Adipose tissue (tissue), 3 donors: ENCODE measurements at regions not wholly inside any gene's neighbourhood (a gene's known extent, or its start where the extent isn't known, plus 50 kb on each side); places are given as distances from the start of the nearest gene placed in this dataset.
"Not testable (repeated sequence)": the region's sequence is repeated elsewhere in the genome, so short reads cannot be mapped to it uniquely, and the experiment has no call there.

Experiments
- H3K27ac ChIP-seq: one replicate; pipeline ENCODE4 v1.5.1; 2013; ENCODE audit warnings: low read depth, low read length
- WGBS, 3 donors: extraction: QIAGEN DNeasy Blood & Tissue Kit; methylation state at CpG; one replicate each; pipeline ENCODE4 v1.1.7; 2013; 5-methylcytosine and 5-hydroxymethylcytosine counted together
- donor health status: healthy with polysubstance abuse.
- donor health status: Bipolar disorder and iron deficiency.
- donor health status: healthy.

- H3K27ac ChIP-seq, result no peak overlapping the region
- 86 to 88% (median 86%) methylated on average over 15 to 16 of the region's 16 CpGs for WGBS, 3 donors
Observed at GRCh38 chr2:43068631-43069517, 157.5 kb downstream of the ZFP36L2 start.

- no peak overlapping the region for H3K27ac ChIP-seq
- 73 to 92% (median 86%) methylated on average over 50 to 51 of the region's 51 CpGs for WGBS, 3 donors
Observed at GRCh38 chr2:43068041-43068533, 158.3 kb downstream of the ZFP36L2 start.

- WGBS, 3 donors, result 86 to 88% (median 88%) methylated on average over 14 of the region's 14 CpGs
- H3K27ac ChIP-seq, result no peak overlapping the region
Observed at GRCh38 chr2:43067254-43068040, 159.0 kb downstream of the ZFP36L2 start.

- not testable (repeated sequence) for H3K27ac ChIP-seq
- 88 to 95% (median 92%) methylated on average over 19 to 20 of the region's 20 CpGs for WGBS, 3 donors
Observed at GRCh38 chr2:43066541-43067253, 159.7 kb downstream of the ZFP36L2 start.

- H3K27ac ChIP-seq, result no peak overlapping the region
- 89 to 91% (median 91%) methylated on average over 10 of the region's 10 CpGs for WGBS, 3 donors
Observed at GRCh38 chr2:43065871-43066270, 160.5 kb downstream of the ZFP36L2 start.

GRCh38 chr2:43065036-43065435, 161.4 kb downstream of the ZFP36L2 start:
- 95 to 99% (median 97%) methylated on average over 3 of the region's 3 CpGs for WGBS, 3 donors
- H3K27ac ChIP-seq, result no peak overlapping the region

GRCh38 chr2:43063096-43063495, 163.3 kb downstream of the ZFP36L2 start:
- WGBS, 3 donors, result 88% methylated on average over 8 of the region's 32 CpGs; no CpG with 5 or more reads in 2 of the 3 donors

GRCh38 chr2:43062058-43062457, 164.3 kb downstream of the ZFP36L2 start:
- H3K27ac ChIP-seq, result no peak overlapping the region

More at GRCh38 chr2:43063096-43063495, 163.3 kb downstream of the ZFP36L2 start:
- H3K27ac ChIP-seq, result not testable (repeated sequence)

GRCh38 chr2:43060390-43061016, 165.9 kb downstream of the ZFP36L2 start:
- H3K27ac ChIP-seq, result no peak overlapping the region
- WGBS, 3 donors, result 78 to 93% (median 93%) methylated on average over 3 of the region's 3 CpGs

- no peak overlapping the region for H3K27ac ChIP-seq
- WGBS, 3 donors, result 29 to 77% (median 31%) methylated on average over 12 of the region's 12 CpGs
Observed at GRCh38 chr2:43059183-43059897, 167.1 kb downstream of the ZFP36L2 start.

- H3K27ac ChIP-seq, result no peak overlapping the region
- WGBS, 3 donors, result 60 to 84% (median 75%) methylated on average over 3 of the region's 3 CpGs
Observed at GRCh38 chr2:43058726-43059110, 167.7 kb downstream of the ZFP36L2 start.

- H3K27ac ChIP-seq, result no peak overlapping the region
- whole genome bisulfite sequencing, 3 donors, result 83 to 88% (median 87%) methylated on average over 20 of the region's 20 CpGs
Observed at GRCh38 chr2:43057742-43058725, 168.4 kb downstream of the ZFP36L2 start.

GRCh38 chr2:43057026-43057741, 169.2 kb downstream of the ZFP36L2 start:
- 64 to 88% (median 79%) methylated on average over 16 of the region's 16 CpGs for WGBS, 3 donors
- H3K27ac ChIP-seq, result no peak overlapping the region

GRCh38 chr2:43055985-43056384, 170.4 kb downstream of the ZFP36L2 start:
- no peak overlapping the region for H3K27ac ChIP-seq
- WGBS, 3 donors, result 64 to 80% (median 65%) methylated on average over 3 of the region's 3 CpGs

- WGBS, 3 donors, result 79 to 85% (median 82%) methylated on average over 15 to 16 of the region's 16 CpGs
- H3K27ac ChIP-seq, result no peak overlapping the region
Observed at GRCh38 chr2:43055086-43055912, 171.1 kb downstream of the ZFP36L2 start.
